A673 (cell line): ENCODE measurements at regions not wholly inside any gene's neighbourhood (a gene's known extent, or its start where the extent isn't known, plus 50 kb on each side); places are given as distances from the start of the nearest gene placed in this dataset.

Experiments used
- BruUV-seq: library from RNA; stranded (reverse); fragments of 400-500 nt; replicated peaks from 2 replicates; lab custom pipeline; 2021; lab: Mats Ljungman, UMichigan
- CTCF ChIA-PET: fragments of 300-600 bp; sonication (Branson Sonifier 250); formaldehyde crosslinking; loops from one replicate; lab custom pipeline; 2022; ENCODE audit warnings: antibody characterized with exemption; lab: Charles Lee
- POLR2A ChIA-PET: fragments of 300-600 bp; sonication (Branson Sonifier 250); formaldehyde crosslinking; loops from one replicate; lab custom pipeline; 2022; ENCODE audit warnings: antibody characterized with exemption; ENCODE audit not compliant: low non-redundant PET; lab: Charles Lee
- DNase-seq: peaks from one replicate; pipeline ENCODE4 v3.0.0-alpha.2; 2015; ENCODE audit warnings: low spot score
- H3K27ac ChIP-seq: fragments of 200-600 bp; sonication (generic); 2 replicates; pipeline ENCODE4 v1.5.1; 2016; ENCODE audit warnings: mixed run types, low read depth, mild to moderate bottlenecking, mixed read lengths, antibody characterized with exemption, low read length; ENCODE audit not compliant: poor library complexity, severe bottlenecking
- H3K27me3 ChIP-seq: fragments of 200-600 bp; sonication (generic); replicated peaks from 2 replicates; pipeline ENCODE4 v1.6.1; 2017; ENCODE audit warnings: mixed run types, low read depth, mild to moderate bottlenecking, mixed read lengths, antibody characterized with exemption, low read length; ENCODE audit not compliant: insufficient read depth, poor library complexity
- H3K36me3 ChIP-seq: fragments of 200-600 bp; sonication (generic); 2 replicates; pipeline ENCODE4 v1.6.1; 2016; ENCODE audit warnings: mixed run types, mild to moderate bottlenecking, mixed read lengths, antibody characterized with exemption, low read length; ENCODE audit not compliant: insufficient read depth, poor library complexity, severe bottlenecking
- H3K4me1 ChIP-seq: fragments of 200-600 bp; sonication (generic); 2 replicates; pipeline ENCODE4 v1.6.1; 2017; ENCODE audit warnings: mixed run types, mild to moderate bottlenecking, mixed read lengths, antibody characterized with exemption, low read length; ENCODE audit not compliant: insufficient read depth, poor library complexity, severe bottlenecking
- H3K4me3 ChIP-seq: fragments of 200-600 bp; sonication (generic); 2 replicates; pipeline ENCODE4 v1.5.1; 2016; ENCODE audit warnings: low read depth, mixed run types, mild to moderate bottlenecking, mixed read lengths, low read length; ENCODE audit not compliant: poor library complexity, severe bottlenecking
- H3K9me3 ChIP-seq: fragments of 200-600 bp; sonication (generic); 2 replicates; pipeline ENCODE4 v1.6.1; 2016; ENCODE audit warnings: mixed run types, low read depth, mild to moderate bottlenecking, mixed read lengths, antibody characterized with exemption, low read length; ENCODE audit not compliant: poor library complexity, severe bottlenecking
- EZH2 ChIP-seq: fragments of 200-600 bp; sonication (generic); IDR thresholded peaks from 2 replicates; pipeline ENCODE4 v1.6.1; 2017; ENCODE audit warnings: borderline replicate concordance, low read depth, mild to moderate bottlenecking, mixed read lengths, antibody characterized with exemption, low read length; ENCODE audit not compliant: poor library complexity, severe bottlenecking
- intact Hi-C: fragments of 100-400 bp; cut with micrococcal nuclease; formaldehyde crosslinking; loops from one replicate; pipeline ENCODE4 v1.10.0; 2022; ENCODE audit not compliant: unreplicated experiment
- TF ChIP-seq, protein P1 (sequence below): fragments of 300-800, 200-600 bp; sonication (generic); conservative IDR thresholded peaks from 2 replicates; pipeline ENCODE4 v1.5.1; 2017; ENCODE audit warnings: low read depth, mild to moderate bottlenecking, antibody characterized with exemption, low read length, moderate library complexity, mixed read lengths

DNA sequence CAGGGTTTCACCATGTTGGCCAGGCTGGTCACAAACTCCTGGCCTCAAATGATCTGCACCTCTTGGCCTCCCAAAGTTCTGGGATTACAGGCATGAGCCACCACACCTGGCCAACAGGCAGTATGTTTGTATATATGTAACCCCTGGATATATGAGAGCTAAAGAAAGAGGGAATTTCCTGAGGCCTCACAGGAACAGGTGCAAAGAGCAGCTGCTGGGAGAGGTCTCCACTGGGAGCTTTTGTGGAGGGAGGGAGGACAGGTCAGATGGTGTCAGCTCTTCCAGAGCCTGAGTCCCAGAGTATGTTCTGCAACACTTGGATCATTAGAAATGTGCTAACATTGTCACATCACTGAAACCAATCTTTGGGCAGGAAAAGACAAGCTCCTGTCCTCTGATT lies 110.1 kb upstream of the KIF5B start:
- no TSS peak for BruUV-seq
- H3K27ac ChIP-seq = no peak overlapping the region
- DNase-seq = no peak
- no peak overlapping the region for H3K4me3 ChIP-seq
- intact Hi-C loops = no loop called here
- ChIA-PET CTCF (no interaction called here), POLR2A (no interaction called here)
- TF ChIP-seq, protein P1, sequence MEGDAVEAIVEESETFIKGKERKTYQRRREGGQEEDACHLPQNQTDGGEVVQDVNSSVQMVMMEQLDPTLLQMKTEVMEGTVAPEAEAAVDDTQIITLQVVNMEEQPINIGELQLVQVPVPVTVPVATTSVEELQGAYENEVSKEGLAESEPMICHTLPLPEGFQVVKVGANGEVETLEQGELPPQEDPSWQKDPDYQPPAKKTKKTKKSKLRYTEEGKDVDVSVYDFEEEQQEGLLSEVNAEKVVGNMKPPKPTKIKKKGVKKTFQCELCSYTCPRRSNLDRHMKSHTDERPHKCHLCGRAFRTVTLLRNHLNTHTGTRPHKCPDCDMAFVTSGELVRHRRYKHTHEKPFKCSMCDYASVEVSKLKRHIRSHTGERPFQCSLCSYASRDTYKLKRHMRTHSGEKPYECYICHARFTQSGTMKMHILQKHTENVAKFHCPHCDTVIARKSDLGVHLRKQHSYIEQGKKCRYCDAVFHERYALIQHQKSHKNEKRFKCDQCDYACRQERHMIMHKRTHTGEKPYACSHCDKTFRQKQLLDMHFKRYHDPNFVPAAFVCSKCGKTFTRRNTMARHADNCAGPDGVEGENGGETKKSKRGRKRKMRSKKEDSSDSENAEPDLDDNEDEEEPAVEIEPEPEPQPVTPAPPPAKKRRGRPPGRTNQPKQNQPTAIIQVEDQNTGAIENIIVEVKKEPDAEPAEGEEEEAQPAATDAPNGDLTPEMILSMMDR = no peak
- no peak for TF ChIP-seq EZH2
- no peaks in the 10 kb centered on the region for H3K9me3 ChIP-seq
- H3K27me3 ChIP-seq = no peaks in the 10 kb centered on the region
- no peaks in the 10 kb centered on the region for H3K4me1 ChIP-seq
- H3K36me3 ChIP-seq = no peaks in the 10 kb centered on the region

DNA sequence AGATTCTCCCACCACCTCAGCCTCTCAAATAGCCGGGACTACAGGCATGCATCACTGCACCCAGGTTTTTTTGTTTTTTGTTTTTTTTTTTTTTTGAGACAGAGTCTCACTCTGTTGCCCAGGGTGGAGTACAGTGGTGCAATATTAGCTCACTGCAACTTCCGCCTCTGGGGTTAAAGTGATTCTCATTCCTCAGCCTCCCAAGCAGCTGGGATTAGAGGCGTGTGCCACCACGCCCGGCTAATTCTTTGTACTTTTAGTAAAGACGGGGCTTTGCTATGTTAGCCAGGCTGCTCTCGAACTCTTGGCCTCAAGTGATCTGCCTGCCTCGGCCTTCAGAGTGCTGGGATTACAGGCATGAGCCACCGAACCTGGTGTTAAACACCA lies 107.5 kb upstream of the KIF5B start:
- ChIA-PET POLR2A (no interaction called here), CTCF (no interaction called here)
- Histone ChIP-seq H3K4me3 (no peak overlapping the region), H3K36me3 (no peaks in the 10 kb centered on the region), H3K4me1 (no peaks in the 10 kb centered on the region), H3K27ac (no peak overlapping the region), H3K9me3 (no peaks in the 10 kb centered on the region), H3K27me3 (no peaks in the 10 kb centered on the region)
- intact Hi-C loops = no loop called here
- DNase-seq = no peak
- BruUV-seq = no TSS peak
- TF ChIP-seq EZH2 = no peak
- TF ChIP-seq, protein P1 = no peak

DNA sequence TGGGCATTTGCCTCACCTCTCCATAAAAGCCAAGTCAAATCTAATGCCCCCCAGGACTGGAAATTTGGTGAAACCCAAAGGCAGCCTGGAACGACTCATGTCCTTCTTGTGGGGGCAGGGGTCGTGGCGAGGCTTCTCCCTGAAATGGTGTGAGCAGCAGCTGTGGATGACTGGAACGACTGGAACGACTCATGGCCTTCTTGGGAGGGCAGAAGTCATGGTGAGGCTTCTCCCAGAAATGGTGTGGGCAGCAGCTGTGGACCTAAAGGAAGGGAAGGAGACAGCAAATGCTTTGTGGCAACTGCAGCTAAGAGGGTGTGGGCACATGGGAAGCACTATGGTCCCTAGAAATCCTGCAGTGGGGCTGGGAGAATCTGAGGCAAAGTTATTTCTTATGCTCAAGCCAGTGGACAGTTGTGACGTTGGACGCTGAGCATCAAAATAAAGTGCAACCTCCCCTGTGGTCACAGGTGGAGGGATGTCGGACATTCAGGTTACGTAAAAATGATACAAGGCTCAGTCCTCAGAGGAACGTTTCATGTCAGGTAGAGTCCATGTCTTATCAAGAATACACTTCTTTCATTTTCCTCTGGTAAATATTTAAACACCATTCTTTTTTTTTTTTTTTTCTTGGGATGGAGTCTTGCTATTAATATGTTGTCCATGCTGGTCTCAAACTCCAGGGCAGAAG lies 107.0 kb upstream of the KIF5B start:
- TF ChIP-seq EZH2 = no peak
- TF ChIP-seq, protein P1 = no peak

More for the DNA sequence above, 107.0 kb upstream of the KIF5B start:
- Histone ChIP-seq H3K4me3 (no peak overlapping the region), H3K27me3 (no peaks in the 10 kb centered on the region), H3K27ac (no peak overlapping the region), H3K4me1 (no peaks in the 10 kb centered on the region), H3K9me3 (no peaks in the 10 kb centered on the region), H3K36me3 (no peaks in the 10 kb centered on the region)
- BruUV-seq = no TSS peak
- intact Hi-C loops = no loop called here
- ChIA-PET POLR2A (no interaction called here), CTCF (no interaction called here)
- DNase-seq = no peak
